ENCODE measurements at regions not wholly inside any gene's neighbourhood (a gene's known extent, or its start where the extent isn't known, plus 50 kb on each side); places are given as distances from the start of the nearest gene placed in this dataset.

DNA sequence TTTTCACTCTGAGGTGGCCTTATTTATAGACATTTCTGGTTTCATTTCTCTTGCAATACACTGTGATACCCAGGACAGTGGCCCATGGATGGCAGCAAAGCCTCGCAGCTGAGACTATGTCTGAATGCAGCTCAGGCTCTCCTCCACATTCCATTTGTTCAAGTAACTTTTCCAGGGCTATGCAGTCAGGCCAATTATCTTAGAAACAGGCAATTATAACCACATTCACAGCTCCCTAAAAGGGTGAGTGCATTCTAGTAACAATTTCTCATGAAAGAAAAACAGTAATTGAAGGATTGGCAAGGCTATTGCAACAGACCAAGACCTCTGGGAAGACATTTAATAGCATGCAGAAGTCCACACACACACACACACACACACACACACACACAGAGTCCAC, 264.0 kb downstream of the TBC1D4 start:
- TF ChIP-seq CTCF (IDR thresholded peaks at IDR 0.05) (no peak), EP300 (IDR thresholded peaks at IDR 0.05; ENCODE audit: low read depth) (no peak), POLR2A (IDR thresholded peaks at IDR 0.05) (no peak)
